ENCODE measurements at regions not wholly inside any gene's neighbourhood (a gene's known extent, or its start where the extent isn't known, plus 50 kb on each side); places are given as distances from the start of the nearest gene placed in this dataset.
"Not testable (repeated sequence)": the region's sequence is repeated elsewhere in the genome, so short reads cannot be mapped to it uniquely, and the experiment has no call there.

GRCh38 chr9:92198237-92198636 is 83.0 kb upstream of the SPTLC1 start:
- intact Hi-C loops (cut with micrococcal nuclease; ENCODE audit: unreplicated experiment); ATAC-seq; H3K4me1 ChIP-seq (ENCODE audit: control insufficient read depth, insufficient read depth, low read length); H3K27me3 ChIP-seq (ENCODE audit: control insufficient read depth, insufficient read depth, low read length); H3K9me3 ChIP-seq (ENCODE audit: control insufficient read depth, insufficient read depth, low read depth, low read length); H3K4me3 ChIP-seq (ENCODE audit: low read depth in 2 of 2, low read length in 2 of 2); H3K27ac ChIP-seq (ENCODE audit: low read length); H3K36me3 ChIP-seq (ENCODE audit: control insufficient read depth, insufficient read depth, low read length); CTCF ChIA-PET; POLR2A ChIA-PET; in situ Hi-C loops (cut with HindIII; ENCODE audit: low pct_unique_long_range_greater_than_20kb, low sequenced_read_pairs); DNase-seq (ENCODE audit: low read depth, low spot score); BruUV-seq (replicated peaks): not testable (repeated sequence)

- Histone ChIP-seq H3K4me1 (ENCODE audit: control insufficient read depth, insufficient read depth, low read length) (no peaks in the 10 kb centered on the region), H3K27ac (ENCODE audit: low read length) (no peak overlapping the region), H3K27me3 (ENCODE audit: control insufficient read depth, insufficient read depth, low read length) (no peaks in the 10 kb centered on the region), H3K9me3 (ENCODE audit: control insufficient read depth, insufficient read depth, low read depth, low read length) (no peaks in the 10 kb centered on the region), H3K36me3 (ENCODE audit: control insufficient read depth, insufficient read depth, low read length) (no peaks in the 10 kb centered on the region), H3K4me3 (ENCODE audit: low read depth in 2 of 2, low read length in 2 of 2) (no peak overlapping the region)
- in situ Hi-C loops (cut with HindIII; ENCODE audit: low pct_unique_long_range_greater_than_20kb, low sequenced_read_pairs) (no loop called here), intact Hi-C loops (cut with micrococcal nuclease; ENCODE audit: unreplicated experiment) (no loop called here)
- ChIA-PET CTCF (no interaction called here), POLR2A (no interaction called here)
- ATAC-seq (no peak), DNase-seq (ENCODE audit: low read depth, low spot score) (no peak)
- TF ChIP-seq POLR2AphosphoS5 (IDR thresholded peaks at IDR 0.05; ENCODE audit: low read depth, low read length) = no peak
- TF ChIP-seq, protein P1, sequence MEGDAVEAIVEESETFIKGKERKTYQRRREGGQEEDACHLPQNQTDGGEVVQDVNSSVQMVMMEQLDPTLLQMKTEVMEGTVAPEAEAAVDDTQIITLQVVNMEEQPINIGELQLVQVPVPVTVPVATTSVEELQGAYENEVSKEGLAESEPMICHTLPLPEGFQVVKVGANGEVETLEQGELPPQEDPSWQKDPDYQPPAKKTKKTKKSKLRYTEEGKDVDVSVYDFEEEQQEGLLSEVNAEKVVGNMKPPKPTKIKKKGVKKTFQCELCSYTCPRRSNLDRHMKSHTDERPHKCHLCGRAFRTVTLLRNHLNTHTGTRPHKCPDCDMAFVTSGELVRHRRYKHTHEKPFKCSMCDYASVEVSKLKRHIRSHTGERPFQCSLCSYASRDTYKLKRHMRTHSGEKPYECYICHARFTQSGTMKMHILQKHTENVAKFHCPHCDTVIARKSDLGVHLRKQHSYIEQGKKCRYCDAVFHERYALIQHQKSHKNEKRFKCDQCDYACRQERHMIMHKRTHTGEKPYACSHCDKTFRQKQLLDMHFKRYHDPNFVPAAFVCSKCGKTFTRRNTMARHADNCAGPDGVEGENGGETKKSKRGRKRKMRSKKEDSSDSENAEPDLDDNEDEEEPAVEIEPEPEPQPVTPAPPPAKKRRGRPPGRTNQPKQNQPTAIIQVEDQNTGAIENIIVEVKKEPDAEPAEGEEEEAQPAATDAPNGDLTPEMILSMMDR (IDR thresholded peaks at IDR 0.05) = no peak
- TF ChIP-seq TCF7L2 (IDR thresholded peaks at IDR 0.05; ENCODE audit: low read depth, low read length) = no peak
- no peak for TF ChIP-seq SIN3A (IDR thresholded peaks at IDR 0.05; ENCODE audit: borderline replicate concordance, insufficient read depth, low read depth, low read length)
- TF ChIP-seq REST (IDR thresholded peaks at IDR 0.05; ENCODE audit: insufficient read depth in 1 of 2, low read depth in 2 of 2, low read length in 1 of 2) = no peak
- no TSS peak for BruUV-seq (replicated peaks)
Measured at GRCh38 chr9:92196909-92197308, 81.7 kb upstream of the SPTLC1 start.

GRCh38 chr9:92196400-92196799 is 81.2 kb upstream of the SPTLC1 start:
- no peak overlapping the region for H3K27ac ChIP-seq (ENCODE audit: low read length)
- no peaks in the 10 kb centered on the region for H3K9me3 ChIP-seq (ENCODE audit: control insufficient read depth, insufficient read depth, low read depth, low read length)
- H3K36me3 ChIP-seq (ENCODE audit: control insufficient read depth, insufficient read depth, low read length) = no peaks in the 10 kb centered on the region
- H3K4me1 ChIP-seq (ENCODE audit: control insufficient read depth, insufficient read depth, low read length) = no peaks in the 10 kb centered on the region
- intact Hi-C loops (cut with micrococcal nuclease; ENCODE audit: unreplicated experiment) = no loop called here
- ATAC-seq = no peak
- POLR2A ChIA-PET = no interaction called here
- BruUV-seq (replicated peaks) = no TSS peak
- no peaks in the 10 kb centered on the region for H3K27me3 ChIP-seq (ENCODE audit: control insufficient read depth, insufficient read depth, low read length)
- CTCF ChIA-PET = no interaction called here
- H3K4me3 ChIP-seq (ENCODE audit: low read depth in 2 of 2, low read length in 2 of 2) = no peak overlapping the region
- in situ Hi-C loops (cut with HindIII; ENCODE audit: low pct_unique_long_range_greater_than_20kb, low sequenced_read_pairs) = no loop called here
- TF ChIP-seq, protein P1 (IDR thresholded peaks at IDR 0.05) = no peak
- TF ChIP-seq REST (IDR thresholded peaks at IDR 0.05; ENCODE audit: insufficient read depth in 1 of 2, low read depth in 2 of 2, low read length in 1 of 2) (no peak), TCF7L2 (IDR thresholded peaks at IDR 0.05; ENCODE audit: low read depth, low read length) (no peak), SIN3A (IDR thresholded peaks at IDR 0.05; ENCODE audit: borderline replicate concordance, insufficient read depth, low read depth, low read length) (no peak), POLR2AphosphoS5 (IDR thresholded peaks at IDR 0.05; ENCODE audit: low read depth, low read length) (no peak)
- DNase-seq (ENCODE audit: low read depth, low spot score) = no peak
